ENCODE measurements at regions not wholly inside any gene's neighbourhood (a gene's known extent, or its start where the extent isn't known, plus 50 kb on each side); places are given as distances from the start of the nearest gene placed in this dataset.

- no peak for DNase-seq
Measured at GRCh38 chr1:221109930-221110329, 230.7 kb downstream of the HLX start.

DNA sequence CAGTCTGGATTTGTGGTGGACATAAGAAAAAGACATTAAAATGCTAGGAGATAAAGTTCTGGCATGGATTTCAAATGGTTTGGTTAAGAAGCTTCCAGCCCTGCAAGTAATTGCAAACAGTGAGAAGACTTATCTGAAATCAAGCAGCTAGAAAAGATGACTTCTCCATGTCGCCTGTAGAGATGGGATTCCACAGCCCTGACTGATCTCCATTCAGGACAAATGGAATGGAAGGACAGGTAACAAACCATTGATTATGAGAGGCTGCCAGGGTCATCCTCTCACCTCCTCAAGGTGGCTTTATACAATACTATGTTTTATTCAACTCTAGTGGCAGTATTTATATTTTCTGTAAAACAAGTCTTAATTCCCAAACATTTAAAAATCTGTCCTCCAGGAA, 237.9 kb downstream of the HLX start:
- no peak for DNase-seq

GRCh38 chr1:221117548-221117951, 238.3 kb downstream of the HLX start:
- DNase-seq = peak; percentile 44

GRCh38 chr1:221118176-221118937, 239.1 kb downstream of the HLX start:
- no peak for DNase-seq

- no peak for DNase-seq
Measured at GRCh38 chr1:221118938-221119320, 239.7 kb downstream of the HLX start.

DNA sequence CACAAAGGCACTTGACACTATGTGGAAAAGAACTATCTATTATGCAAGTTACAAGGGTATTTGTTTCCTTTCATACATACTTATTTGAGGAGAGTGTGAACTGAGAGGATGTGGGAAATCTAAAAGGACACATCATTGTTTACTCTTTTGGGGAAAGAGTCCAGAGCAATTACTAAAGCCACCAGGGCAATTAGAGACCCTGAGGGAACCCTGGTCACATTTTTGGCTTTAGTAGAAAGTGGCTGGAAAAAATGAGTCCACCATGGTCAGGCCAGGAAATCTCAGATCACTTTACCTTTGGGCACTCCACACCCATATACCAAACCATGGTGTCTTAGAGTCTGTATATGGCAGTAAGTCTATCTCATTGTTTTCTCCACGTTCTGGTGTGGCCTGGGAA, 243.3 kb downstream of the HLX start:
- DNase-seq = no peak

- DNase-seq = no peak
Measured at GRCh38 chr1:221125976-221126375, 246.7 kb downstream of the HLX start.

DNA sequence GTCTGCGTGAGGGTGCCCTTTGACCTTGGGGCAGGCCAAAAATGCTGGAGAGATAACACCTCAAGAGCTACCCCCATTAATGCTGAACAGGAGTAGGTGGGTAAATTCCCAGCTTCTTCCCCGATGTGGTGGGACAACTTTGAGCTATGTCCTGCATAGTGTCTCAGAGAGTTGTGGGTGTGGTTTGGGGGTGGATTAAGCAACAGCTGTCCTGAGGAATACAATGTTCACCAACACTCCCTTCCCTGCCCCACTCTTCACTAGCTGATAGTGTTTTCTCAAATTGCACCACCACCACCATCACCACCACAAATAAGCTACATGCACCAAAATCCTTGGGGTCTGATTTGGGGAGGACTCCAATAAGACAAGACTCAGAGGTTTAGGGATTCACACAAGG, 258.4 kb downstream of the HLX start:
- DNase-seq = peak; percentile 32

DNA sequence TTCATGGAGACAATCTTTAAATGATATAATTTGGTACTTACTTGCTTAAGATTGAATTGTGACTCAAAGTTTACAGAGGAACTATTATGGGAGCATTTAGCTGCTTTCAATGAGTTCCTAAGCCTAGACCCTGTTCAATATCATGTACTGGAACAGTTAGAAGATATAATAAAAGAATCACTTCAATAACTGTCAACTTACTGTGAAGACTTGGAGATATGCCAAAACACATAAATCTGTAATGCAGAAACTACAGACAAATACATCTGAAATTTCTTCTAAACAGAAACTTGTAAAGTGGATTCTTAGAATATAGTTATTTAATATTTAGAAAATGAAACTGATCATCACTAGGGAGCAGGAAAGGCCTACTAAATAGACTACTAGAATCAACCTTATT, 259.3 kb downstream of the HLX start:
- no peak for DNase-seq

GRCh38 chr1:221139991-221140390, 260.7 kb downstream of the HLX start:
- DNase-seq = no peak

GRCh38 chr1:221141096-221141495, 261.9 kb downstream of the HLX start:
- peak; percentile 71 for DNase-seq

- no peak for DNase-seq
Measured at GRCh38 chr1:221141606-221142285, 262.5 kb downstream of the HLX start.

GRCh38 chr1:221148660-221149059, 269.4 kb downstream of the HLX start:
- DNase-seq = no peak

DNA sequence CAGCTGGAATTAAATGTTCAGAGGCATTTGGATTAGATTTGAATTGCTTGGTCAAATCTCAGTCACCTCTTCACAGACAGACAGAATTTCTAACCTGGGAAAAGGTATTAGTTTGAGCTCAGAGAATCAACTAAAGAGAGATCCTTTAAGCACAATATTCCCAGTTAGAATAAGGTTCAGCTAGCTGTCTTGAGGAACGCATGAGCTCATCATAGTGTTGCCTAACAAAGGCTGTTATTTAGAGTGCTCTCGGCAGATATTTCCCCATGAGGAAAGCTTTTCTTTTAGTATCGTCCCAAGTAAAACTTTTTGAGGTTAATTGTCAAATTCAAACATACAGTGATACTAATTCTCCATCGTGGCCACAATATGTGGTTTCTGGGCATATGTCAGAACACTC, 269.9 kb downstream of the HLX start:
- DNase-seq = peak; percentile 87

DNA sequence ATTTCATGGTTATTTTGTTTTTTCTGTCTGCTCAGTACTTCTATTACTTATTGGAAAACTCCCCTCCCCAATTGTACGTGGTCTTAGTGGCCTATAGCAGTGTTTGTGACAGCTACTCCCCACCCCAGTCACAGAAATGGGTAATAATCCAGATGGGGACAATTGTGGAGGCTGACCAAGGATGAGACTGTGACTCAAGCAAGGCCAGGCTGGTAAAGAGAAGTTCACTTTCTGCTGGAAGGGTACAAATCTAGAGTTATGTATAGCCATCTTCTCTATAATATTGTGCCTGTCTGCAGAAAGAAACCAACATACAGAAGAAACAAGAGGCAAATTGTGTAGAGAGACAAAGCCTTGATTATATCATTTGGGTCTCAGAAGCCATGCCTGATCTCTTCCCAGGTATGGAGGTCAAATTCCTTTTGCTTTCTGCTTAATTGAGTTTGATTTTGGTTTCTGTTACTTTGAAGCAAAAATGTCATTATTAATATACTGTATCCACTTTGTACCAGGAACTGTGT, 270.4 kb downstream of the HLX start:
- DNase-seq = peak; percentile 49

- DNase-seq = no peak
Measured at GRCh38 chr1:221150996-221151395, 271.8 kb downstream of the HLX start.

- DNase-seq = no peak
Measured at GRCh38 chr1:221154932-221155331, 275.7 kb downstream of the HLX start.

DNA sequence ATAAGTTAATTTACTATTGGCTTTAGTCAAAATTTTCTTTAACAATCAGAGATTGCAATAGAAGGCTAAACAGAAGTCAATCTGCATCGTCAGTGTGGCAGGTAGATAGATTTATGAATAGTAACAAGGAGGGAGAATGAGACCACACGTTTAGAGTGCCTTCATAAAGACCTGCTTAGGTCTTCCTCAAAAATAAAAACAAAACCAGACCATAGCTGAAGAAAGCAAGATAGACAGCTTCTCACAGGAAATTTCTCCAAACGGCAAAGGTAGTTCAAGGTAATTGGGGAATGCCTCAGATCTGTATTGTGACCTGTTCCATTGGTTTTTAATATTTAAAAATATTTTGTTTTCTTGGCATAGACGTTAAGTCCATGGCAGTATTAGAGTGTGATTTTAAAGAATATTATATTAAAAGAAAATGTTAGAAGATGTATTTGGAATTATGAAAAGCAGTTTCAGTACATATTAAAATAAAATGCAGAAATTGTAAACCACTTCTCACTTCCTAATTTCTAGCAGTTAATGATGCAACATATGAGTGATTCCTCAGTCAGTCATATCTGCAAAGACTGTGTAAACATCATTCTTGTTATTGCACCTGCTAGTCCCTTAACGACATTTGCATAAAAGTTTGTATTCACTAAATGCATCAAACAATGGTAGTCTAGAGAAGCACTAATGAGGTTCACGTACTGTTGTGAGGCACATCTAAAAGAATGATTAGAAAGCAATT, 278.0 kb downstream of the HLX start:
- peak; percentile 88 for DNase-seq

- DNase-seq = no peak
Measured at GRCh38 chr1:221159608-221160007, 280.4 kb downstream of the HLX start.

GRCh38 chr1:221161571-221162041, 282.4 kb downstream of the HLX start:
- peak; percentile 87 for DNase-seq

- DNase-seq = no peak
Measured at GRCh38 chr1:221162352-221162751, 283.1 kb downstream of the HLX start.

DNA sequence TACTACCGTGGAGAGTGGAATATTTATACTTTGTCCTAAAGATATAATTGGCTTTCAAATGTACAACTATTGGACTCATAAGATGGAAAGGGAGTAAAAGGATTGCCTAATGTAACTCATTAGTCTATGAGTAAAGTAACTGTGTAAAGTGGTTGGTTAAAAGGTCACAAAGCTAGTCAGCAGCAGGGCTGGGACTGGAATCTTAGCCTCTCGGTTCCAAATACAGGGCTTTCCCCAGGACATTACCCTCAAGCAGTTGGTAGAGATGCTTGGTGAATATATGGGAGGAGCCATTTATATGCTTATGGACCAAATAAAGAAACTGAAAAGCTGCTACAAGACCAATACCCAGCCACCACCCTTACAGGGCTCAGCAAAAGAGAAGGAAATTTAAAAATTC, 283.7 kb downstream of the HLX start:
- peak; percentile 78 for DNase-seq

- DNase-seq = peak; percentile 40
Measured at GRCh38 chr1:221164029-221164428, 284.8 kb downstream of the HLX start.
